Progenitor cell of endocrine pancreas (in vitro differentiated cells): ENCODE measurements at regions not wholly inside any gene's neighbourhood (a gene's known extent, or its start where the extent isn't known, plus 50 kb on each side); places are given as distances from the start of the nearest gene placed in this dataset.

Source experiments
- DNase-seq: peaks from one replicate; pipeline ENCODE4 v3.0.0; 2021; ENCODE audit warnings: low spot score; ENCODE audit not compliant: unreplicated experiment
- H3K27ac Mint-ChIP-seq: 2 replicates; pipeline ENCODE4 v1.8.0; 2021; ENCODE audit warnings: mild to moderate bottlenecking, moderate library complexity, mixed read lengths
- H3K27me3 Mint-ChIP-seq: 2 replicates; pipeline ENCODE4 v1.8.0; 2021; ENCODE audit warnings: mixed read lengths
- H3K36me3 Mint-ChIP-seq: 2 replicates; pipeline ENCODE4 v1.8.0; 2022; ENCODE audit warnings: mixed read lengths; ENCODE audit not compliant: insufficient read depth
- H3K4me1 Mint-ChIP-seq: 2 replicates; pipeline ENCODE4 v1.8.0; 2021; ENCODE audit warnings: low read depth, mixed read lengths
- H3K4me3 Mint-ChIP-seq: 2 replicates; pipeline ENCODE4 v1.8.0; 2021; ENCODE audit warnings: low read depth, mild to moderate bottlenecking, moderate library complexity, mixed read lengths
- H3K9me3 Mint-ChIP-seq: 2 replicates; pipeline ENCODE4 v1.8.0; 2021; ENCODE audit warnings: low read depth, mixed read lengths
- TF ChIP-seq, protein P1 (sequence below): fragments of 200-600 bp; sonication (generic); IDR thresholded peaks from one replicate; pipeline ENCODE4 v1.5.0; 2021; ENCODE audit warnings: antibody characterized with exemption, mild to moderate bottlenecking; ENCODE audit not compliant: unreplicated experiment

- DNase-seq, result no peak
- no peak overlapping the region for H3K4me3 Mint-ChIP-seq
- H3K4me1 Mint-ChIP-seq, result peaks cover 6% of the 10 kb centered on the region
- no peaks in the 10 kb centered on the region for H3K27me3 Mint-ChIP-seq
- H3K36me3 Mint-ChIP-seq, result no peaks in the 10 kb centered on the region
- H3K9me3 Mint-ChIP-seq, result no peaks in the 10 kb centered on the region
- no peak overlapping the region for H3K27ac Mint-ChIP-seq
- TF ChIP-seq, protein P1, sequence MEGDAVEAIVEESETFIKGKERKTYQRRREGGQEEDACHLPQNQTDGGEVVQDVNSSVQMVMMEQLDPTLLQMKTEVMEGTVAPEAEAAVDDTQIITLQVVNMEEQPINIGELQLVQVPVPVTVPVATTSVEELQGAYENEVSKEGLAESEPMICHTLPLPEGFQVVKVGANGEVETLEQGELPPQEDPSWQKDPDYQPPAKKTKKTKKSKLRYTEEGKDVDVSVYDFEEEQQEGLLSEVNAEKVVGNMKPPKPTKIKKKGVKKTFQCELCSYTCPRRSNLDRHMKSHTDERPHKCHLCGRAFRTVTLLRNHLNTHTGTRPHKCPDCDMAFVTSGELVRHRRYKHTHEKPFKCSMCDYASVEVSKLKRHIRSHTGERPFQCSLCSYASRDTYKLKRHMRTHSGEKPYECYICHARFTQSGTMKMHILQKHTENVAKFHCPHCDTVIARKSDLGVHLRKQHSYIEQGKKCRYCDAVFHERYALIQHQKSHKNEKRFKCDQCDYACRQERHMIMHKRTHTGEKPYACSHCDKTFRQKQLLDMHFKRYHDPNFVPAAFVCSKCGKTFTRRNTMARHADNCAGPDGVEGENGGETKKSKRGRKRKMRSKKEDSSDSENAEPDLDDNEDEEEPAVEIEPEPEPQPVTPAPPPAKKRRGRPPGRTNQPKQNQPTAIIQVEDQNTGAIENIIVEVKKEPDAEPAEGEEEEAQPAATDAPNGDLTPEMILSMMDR, result no peak
These were observed 204.5 kb downstream of the SLC7A11 start for GRCh38 chr4:138037696-138038095.

DNA sequence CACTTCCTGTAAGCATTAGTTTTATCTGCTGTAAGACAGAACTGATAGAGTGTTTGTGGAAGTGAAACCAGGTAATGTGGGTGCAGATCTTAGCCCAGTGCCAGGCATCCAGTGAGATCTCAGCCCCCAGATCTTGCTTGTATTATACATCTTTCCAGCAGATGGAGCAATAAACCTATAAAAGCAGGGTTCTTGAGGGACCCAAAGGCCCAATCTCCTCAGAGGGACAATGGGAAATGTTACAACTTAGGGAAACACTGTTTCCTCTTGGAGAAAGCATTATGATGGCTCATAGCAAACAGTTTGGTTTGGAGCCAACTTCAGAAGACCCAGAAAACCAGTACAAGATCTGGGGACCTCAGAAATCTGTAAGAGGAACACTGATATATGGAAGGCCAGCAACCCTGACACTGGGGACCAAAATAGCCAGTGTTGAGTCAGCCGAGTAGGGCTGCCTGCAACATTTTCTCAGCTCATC, 206.3 kb downstream of the SLC7A11 start:
- TF ChIP-seq, protein P1, result peak; percentile 63
- Mint-ChIP-seq H3K4me3 (no peak overlapping the region), H3K4me1 (peaks cover 16% of the 10 kb centered on the region), H3K36me3 (no peaks in the 10 kb centered on the region), H3K27me3 (no peaks in the 10 kb centered on the region), H3K9me3 (no peaks in the 10 kb centered on the region), H3K27ac (no peak overlapping the region)
- no peak for DNase-seq

DNA sequence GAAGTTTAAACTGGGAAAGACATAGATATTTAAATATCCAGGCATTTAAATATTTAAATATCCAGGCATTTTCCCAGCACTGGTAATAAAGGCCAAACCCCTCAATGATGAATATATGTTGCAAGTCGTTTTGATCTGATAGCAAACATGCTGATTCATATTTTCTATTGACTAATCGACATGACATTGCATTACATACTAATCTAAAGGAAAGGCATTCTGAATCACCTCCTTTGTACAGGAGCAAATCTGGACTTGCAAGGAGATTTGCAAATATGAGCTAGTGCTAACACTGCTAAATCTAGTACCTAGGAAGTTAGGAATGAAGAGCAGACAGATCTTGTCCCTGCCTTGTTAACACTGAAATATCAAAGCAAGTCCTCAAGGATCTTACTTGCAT, 207.3 kb downstream of the SLC7A11 start:
- Mint-ChIP-seq H3K27ac (no peak overlapping the region), H3K4me1 (peaks cover 24% of the 10 kb centered on the region), H3K4me3 (no peak overlapping the region), H3K27me3 (no peaks in the 10 kb centered on the region), H3K9me3 (no peaks in the 10 kb centered on the region), H3K36me3 (no peaks in the 10 kb centered on the region)
- DNase-seq, result no peak
- TF ChIP-seq, protein P1, result no peak

- Mint-ChIP-seq H3K36me3 (no peaks in the 10 kb centered on the region), H3K4me3 (no peak overlapping the region), H3K4me1 (peaks cover 27% of the 10 kb centered on the region), H3K27ac (no peak overlapping the region), H3K27me3 (no peaks in the 10 kb centered on the region), H3K9me3 (no peaks in the 10 kb centered on the region)
- DNase-seq, result no peak
- TF ChIP-seq, protein P1, result no peak
These were observed 209.9 kb downstream of the SLC7A11 start for GRCh38 chr4:138032222-138032621.

DNA sequence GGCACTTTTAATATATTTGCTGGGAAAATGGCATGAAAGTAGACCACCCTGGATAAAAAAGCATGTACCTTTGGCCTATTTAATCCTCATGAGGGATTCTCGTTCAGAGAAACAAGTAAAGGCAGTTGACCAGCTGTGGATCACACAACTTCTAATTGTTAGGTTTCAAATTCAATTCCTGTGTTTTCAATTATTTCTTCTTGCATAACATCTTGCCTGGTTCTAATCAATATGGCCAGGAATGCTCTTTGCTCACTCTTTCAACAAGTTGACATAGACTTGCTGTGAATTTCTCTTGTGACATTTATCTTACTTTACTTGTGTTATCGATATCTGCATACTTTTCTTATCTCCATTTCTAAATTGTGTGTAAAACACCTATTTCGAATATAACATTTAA, 211.8 kb downstream of the SLC7A11 start:
- no peaks in the 10 kb centered on the region for H3K27me3 Mint-ChIP-seq
- TF ChIP-seq, protein P1, result no peak
- no peaks in the 10 kb centered on the region for H3K36me3 Mint-ChIP-seq
- no peak overlapping the region for H3K4me3 Mint-ChIP-seq
- H3K9me3 Mint-ChIP-seq, result no peaks in the 10 kb centered on the region
- H3K4me1 Mint-ChIP-seq, result peaks cover 26% of the 10 kb centered on the region
- peak overlapping the region; percentile 4 for H3K27ac Mint-ChIP-seq
- DNase-seq, result no peak
